Heart left ventricle (tissue), 16 donors: ENCODE measurements at regions not wholly inside any gene's neighbourhood (a gene's known extent, or its start where the extent isn't known, plus 50 kb on each side); places are given as distances from the start of the nearest gene placed in this dataset.

Experiments
- ATAC-seq, 4 donors: fragments of 200-7000 bp; cut with Tn5 transposase; one replicate each; pipeline ENCODE4 v1.9.1; 2020 to 2022; ENCODE audit warnings: moderate library complexity in 4 of 4, mild to moderate bottlenecking in 3 of 4, moderate number of reproducible peaks in 1 of 4
- DNase-seq, 5 donors: peaks; one replicate each; pipeline ENCODE4 v3.0.0-alpha.2; 2020
- H3K27ac ChIP-seq, 12 donors: fragments of 200-600 bp; sonication (generic) in 4 of 12; one replicate each; pipeline versions ENCODE4 v1.5.0 to v1.8.0; 2016 to 2022; ENCODE audit warnings: mild to moderate bottlenecking in 2 of 12
- H3K27me3 ChIP-seq, 9 donors: fragments of 200-600 bp; sonication (generic) in 2 of 9; one replicate each; pipeline versions ENCODE4 v1.5.1 to v1.8.0; 2016 to 2022; ENCODE audit warnings: mild to moderate bottlenecking in 3 of 9
- H3K36me3 ChIP-seq, 9 donors: fragments of 200-600 bp; sonication (generic) in 2 of 9; one replicate each; pipeline versions ENCODE4 v1.5.0 to v1.8.0; 2018 to 2022; ENCODE audit warnings: mild to moderate bottlenecking in 2 of 9
- H3K4me1 ChIP-seq, 12 donors: fragments of 200-600 bp; sonication (generic) in 4 of 12; one replicate each; pipeline versions ENCODE4 v1.5.0 to v1.8.0; 2016 to 2022; ENCODE audit warnings: mild to moderate bottlenecking in 3 of 12
- H3K4me3 ChIP-seq, 12 donors: fragments of 200-600 bp; sonication (generic) in 4 of 12; one replicate each; pipeline versions ENCODE4 v1.5.0 to v1.8.0; 2017 to 2022; ENCODE audit warnings: mild to moderate bottlenecking in 9 of 12, moderate library complexity in 4 of 12
- H3K9me3 ChIP-seq, 12 donors: fragments of 200-600 bp; sonication (generic) in 4 of 12; one replicate each; pipeline versions ENCODE4 v1.5.0 to v1.8.0; 2016 to 2022; ENCODE audit warnings: mild to moderate bottlenecking in 1 of 12
- POLR2A ChIP-seq, 2 donors: fragments of 450-650 bp; IDR thresholded peaks; one replicate each; pipeline ENCODE4 v1.6.1; 2017; ENCODE audit warnings: antibody characterized with exemption in 2 of 2, mild to moderate bottlenecking in 2 of 2, moderate library complexity in 2 of 2
- WGBS, 4 donors: extraction: QIAGEN DNeasy Blood & Tissue Kit in 2 of 4; methylation state at CpG; one replicate each; pipeline versions ENCODE4 v1.1.5 to v1.1.7; 2013 to 2018; 5-methylcytosine and 5-hydroxymethylcytosine counted together
- intact Hi-C, 10 donors: fragments of 100-400 bp; cut with DNase I; formaldehyde crosslinking; loops; one replicate each; pipeline versions ENCODE4 v1.11.1 to v1.14.2; 2022
- TF ChIP-seq, protein P1 (sequence below), 12 donors: fragments of 200-600 bp; sonication (generic) in 4 of 12; IDR thresholded peaks; one replicate each; pipeline versions ENCODE4 v1.5.0 to v1.8.0; 2018 to 2022; ENCODE audit warnings: antibody characterized with exemption in 12 of 12, mild to moderate bottlenecking in 5 of 12
- donor health status: ischemic (EF 13 %, LVEDD 7.1; RV severe dilation, severe dysfunction).
- donor health status: healthy with polysubstance abuse.
- donor health status: DM: no; HTN: yes; CAD: no.
- donor health status: DM: no; HTN: no; CAD: no.
- donor health status: ischemic (EF 25% LVEDD 6.9; RV normal size, moderate dysfunction).
- donor health status: ischemic (EF 25% LVEDD 5.7; RV mildly dilated, moderate dysfunction).
- donor health status: healthy.
- donor health status: DM: yes; HTN: yes; CAD: no.
- donor health status: ischemic (EF 35%, LVEDD 5.7; RV mildly dilated, moderate dysfunction).
- donor health status: nonischemic (EF 11% LVEDD 7.7; RV severe dilation, severe dysfunction).
- donor health status: DM: yes; HTN: yes; CAD: no.
- donor health status: PGD.
- donor health status: ischemic (EF 29% LVEDD 5.4; RV normal size, mild dysfunction).
- donor health status: nonischemic (EF 23%, LVEDD 6.1; RV moderate dilation, normal function).

DNA sequence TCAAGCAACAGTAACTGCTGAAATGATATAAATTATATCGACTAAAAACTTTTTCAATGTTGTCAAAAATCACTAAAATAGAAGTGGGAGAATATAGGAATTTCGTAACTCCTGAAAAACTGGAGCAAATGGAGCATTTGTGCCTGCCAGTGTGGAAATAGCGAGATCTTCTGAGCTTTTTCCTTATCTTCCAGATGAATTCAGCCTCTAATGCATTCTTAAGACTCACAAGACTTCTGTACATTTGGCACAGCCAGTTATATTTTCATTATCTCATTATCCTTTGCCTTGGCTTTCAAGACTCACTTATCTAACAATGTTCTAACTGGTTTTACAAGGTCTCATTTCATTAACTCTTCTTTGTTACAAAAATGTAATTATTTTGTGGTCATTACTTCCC is 252.4 kb downstream of the GXYLT1 start:
- Histone ChIP-seq H3K27me3 (no peaks in the 10 kb centered on the region), H3K9me3 (peaks cover 0 to 10% (median 0%) of the 10 kb centered on the region in 12 donors), H3K27ac (no peak overlapping the region), H3K36me3 (no peaks in the 10 kb centered on the region), H3K4me3 (no peak overlapping the region), H3K4me1 (no peaks in the 10 kb centered on the region)
- no peak for TF ChIP-seq POLR2A (IDR thresholded peaks at IDR 0.05)
- TF ChIP-seq, protein P1, sequence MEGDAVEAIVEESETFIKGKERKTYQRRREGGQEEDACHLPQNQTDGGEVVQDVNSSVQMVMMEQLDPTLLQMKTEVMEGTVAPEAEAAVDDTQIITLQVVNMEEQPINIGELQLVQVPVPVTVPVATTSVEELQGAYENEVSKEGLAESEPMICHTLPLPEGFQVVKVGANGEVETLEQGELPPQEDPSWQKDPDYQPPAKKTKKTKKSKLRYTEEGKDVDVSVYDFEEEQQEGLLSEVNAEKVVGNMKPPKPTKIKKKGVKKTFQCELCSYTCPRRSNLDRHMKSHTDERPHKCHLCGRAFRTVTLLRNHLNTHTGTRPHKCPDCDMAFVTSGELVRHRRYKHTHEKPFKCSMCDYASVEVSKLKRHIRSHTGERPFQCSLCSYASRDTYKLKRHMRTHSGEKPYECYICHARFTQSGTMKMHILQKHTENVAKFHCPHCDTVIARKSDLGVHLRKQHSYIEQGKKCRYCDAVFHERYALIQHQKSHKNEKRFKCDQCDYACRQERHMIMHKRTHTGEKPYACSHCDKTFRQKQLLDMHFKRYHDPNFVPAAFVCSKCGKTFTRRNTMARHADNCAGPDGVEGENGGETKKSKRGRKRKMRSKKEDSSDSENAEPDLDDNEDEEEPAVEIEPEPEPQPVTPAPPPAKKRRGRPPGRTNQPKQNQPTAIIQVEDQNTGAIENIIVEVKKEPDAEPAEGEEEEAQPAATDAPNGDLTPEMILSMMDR (IDR thresholded peaks at IDR 0.05): no peak
- 77 to 82% (median 79%) methylated on average over 3 of the region's 3 CpGs for WGBS, 4 donors
- DNase-seq (no peak), ATAC-seq (no peak)
- intact Hi-C loops: no loop called here

DNA sequence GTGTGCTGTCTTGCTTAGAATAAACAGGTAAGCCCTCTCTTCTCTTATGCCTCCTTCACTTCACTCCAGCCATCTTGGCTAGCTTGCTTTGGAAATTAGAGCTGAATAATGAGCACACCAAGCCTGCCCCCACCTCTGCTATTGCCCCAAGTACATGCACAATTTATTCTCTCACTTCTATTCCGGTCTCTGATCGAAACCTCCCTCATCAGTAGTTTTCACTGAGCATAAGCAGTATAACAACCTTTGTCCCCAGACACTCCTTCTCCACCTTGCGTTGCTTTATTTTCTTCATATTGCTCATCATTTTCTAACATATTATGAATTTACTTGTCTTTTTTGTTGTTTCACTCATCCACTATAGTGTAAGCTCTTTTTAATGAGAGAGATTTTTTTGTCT is 253.4 kb downstream of the GXYLT1 start:
- intact Hi-C loops: no loop called here
- TF ChIP-seq POLR2A (IDR thresholded peaks at IDR 0.05): no peak
- TF ChIP-seq, protein P1 (IDR thresholded peaks at IDR 0.05): no peak
- H3K27ac ChIP-seq: no peak overlapping the region
- ATAC-seq: no peak
- 95 to 98% (median 98%) methylated on average over 3 of the region's 3 CpGs for WGBS, 4 donors
- DNase-seq: no peak
- H3K4me3 ChIP-seq: no peak overlapping the region
- H3K9me3 ChIP-seq: peaks cover 0 to 3% (median 0%) of the 10 kb centered on the region in 12 donors
- H3K4me1 ChIP-seq: no peaks in the 10 kb centered on the region
- no peaks in the 10 kb centered on the region for H3K36me3 ChIP-seq
- no peaks in the 10 kb centered on the region for H3K27me3 ChIP-seq

DNA sequence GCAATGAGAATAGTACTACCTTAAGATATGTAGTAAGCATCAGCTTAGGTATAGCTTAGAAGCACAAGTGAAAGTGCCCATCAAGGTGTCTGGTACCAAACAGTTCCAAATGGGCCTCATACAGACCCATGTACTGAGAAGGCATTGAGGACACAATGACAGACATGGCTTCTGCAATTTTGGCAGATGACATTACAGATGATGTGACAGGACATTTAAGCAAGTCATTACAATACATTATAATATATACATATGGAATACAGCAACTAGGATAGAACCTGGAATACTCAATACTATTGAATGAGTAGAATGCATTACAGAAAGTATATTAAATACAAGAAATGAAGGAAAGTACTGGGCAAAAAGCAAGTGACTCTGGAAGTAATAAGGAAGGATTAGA is 256.4 kb downstream of the GXYLT1 start:
- no peaks in the 10 kb centered on the region for H3K27me3 ChIP-seq
- no peak overlapping the region for H3K4me3 ChIP-seq
- TF ChIP-seq POLR2A (IDR thresholded peaks at IDR 0.05): no peak
- TF ChIP-seq, protein P1 (IDR thresholded peaks at IDR 0.05): no peak
- H3K9me3 ChIP-seq: no peaks in the 10 kb centered on the region
- H3K36me3 ChIP-seq: no peaks in the 10 kb centered on the region
- DNase-seq: no peak
- intact Hi-C loops: no loop called here
- no peak overlapping the region for H3K27ac ChIP-seq
- no peak for ATAC-seq
- H3K4me1 ChIP-seq: no peaks in the 10 kb centered on the region

DNA sequence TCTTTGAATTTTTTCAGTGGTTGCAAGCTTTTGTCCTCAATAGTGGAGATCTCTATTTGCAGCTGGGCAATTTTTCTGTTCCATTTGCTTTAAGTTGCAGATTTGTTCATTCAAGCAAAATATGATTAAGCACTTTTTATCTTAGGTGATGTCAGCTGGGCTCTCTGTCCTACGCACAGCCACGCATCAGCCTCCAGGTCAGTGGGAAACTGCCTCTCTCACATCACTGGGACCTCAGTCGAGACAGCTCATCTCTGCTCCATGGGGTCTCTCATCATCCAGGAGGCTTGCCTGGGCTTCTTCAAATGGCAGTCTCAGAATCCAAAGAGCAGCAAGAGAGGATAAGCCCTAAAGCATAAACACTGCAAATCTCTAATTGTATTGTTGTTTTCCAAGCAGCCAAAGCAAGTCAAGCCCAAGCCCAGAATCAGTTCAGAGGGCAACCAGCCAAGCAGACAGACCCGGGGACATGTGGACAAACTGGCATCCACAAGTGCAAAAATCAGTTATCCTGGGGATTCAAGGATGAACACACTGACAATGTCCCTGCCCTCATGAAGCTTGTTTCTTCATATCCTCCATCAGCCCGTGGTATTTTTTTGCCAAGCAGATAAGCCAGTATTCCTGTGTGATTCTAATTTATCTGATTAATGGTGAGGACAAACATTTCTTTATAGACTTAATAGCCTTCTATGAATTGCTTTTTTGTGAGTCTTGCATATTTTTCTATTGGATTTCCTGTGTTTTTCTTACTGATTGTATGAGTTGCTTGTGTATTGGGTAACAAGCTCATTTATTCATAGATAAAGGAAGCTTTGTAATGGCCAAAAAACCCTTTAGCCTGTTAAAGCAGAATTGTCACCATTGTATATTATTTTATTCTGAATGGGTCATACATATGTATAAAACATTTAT is 262.5 kb downstream of the GXYLT1 start:
- TF ChIP-seq, protein P1 (IDR thresholded peaks at IDR 0.05): no peak
- no peak for TF ChIP-seq POLR2A (IDR thresholded peaks at IDR 0.05)

More for the DNA sequence above, 262.5 kb downstream of the GXYLT1 start:
- H3K4me1 ChIP-seq: no peaks in the 10 kb centered on the region
- intact Hi-C loops: no loop called here
- no peaks in the 10 kb centered on the region for H3K27me3 ChIP-seq
- WGBS, 4 donors: 54 to 71% (median 66%) methylated on average over 5 of the region's 5 CpGs
- H3K9me3 ChIP-seq: peaks cover 0 to 8% (median 0%) of the 10 kb centered on the region in 12 donors
- DNase-seq (no peak), ATAC-seq (no peak)
- H3K4me3 ChIP-seq: no peak overlapping the region
- no peaks in the 10 kb centered on the region for H3K36me3 ChIP-seq
- H3K27ac ChIP-seq: no peak overlapping the region
